ENCODE measurements at regions not wholly inside any gene's neighbourhood (a gene's known extent, or its start where the extent isn't known, plus 50 kb on each side); places are given as distances from the start of the nearest gene placed in this dataset.

- TF ChIP-seq BHLHE40 (IDR thresholded peaks at IDR 0.05; ENCODE audit: borderline replicate concordance in 1 of 2, low read depth in 2 of 2, low read length in 1 of 2): no peak
- no peak for TF ChIP-seq POLR2AphosphoS5 (IDR thresholded peaks at IDR 0.05; ENCODE audit: low read length)
- no peak for TF ChIP-seq CTCF (IDR thresholded peaks at IDR 0.05 in 2 of 3, conservative IDR thresholded peaks at IDR 0.05 in 1 of 3; ENCODE audit: control insufficient read depth in 2 of 3, extremely low read depth in 1 of 3, insufficient read depth in 1 of 3, low read depth in 3 of 3, low read length in 3 of 3)
- TF ChIP-seq IRF4 (IDR thresholded peaks at IDR 0.05; ENCODE audit: low read depth, low read length): no peak
- TF ChIP-seq POLR2A (IDR thresholded peaks at IDR 0.05; ENCODE audit: low read depth, low read length): no peak
- no peak for TF ChIP-seq ATF3 (IDR thresholded peaks at IDR 0.05; ENCODE audit: borderline replicate concordance, extremely low read depth, low read depth, low read length)
These were observed 75.1 kb upstream of the DBX2 start for GRCh38 chr12:45125997-45126396.
